GM23248 (cell line): ENCODE measurements at regions not wholly inside any gene's neighbourhood (a gene's known extent, or its start where the extent isn't known, plus 50 kb on each side); places are given as distances from the start of the nearest gene placed in this dataset.

Source experiments
- DNase-seq: peaks from one replicate; pipeline ENCODE4 v3.0.0-alpha.2; 2015
- H2AFZ ChIP-seq: fragments of 200-600 bp; sonication (generic); 2 replicates; pipeline ENCODE4 v1.6.1; 2016; ENCODE audit warnings: antibody characterized with exemption
- H3F3A ChIP-seq: fragments of 200-600 bp; sonication (generic); 2 replicates; pipeline ENCODE4 v1.6.1; 2016; ENCODE audit warnings: mild to moderate bottlenecking, antibody characterized with exemption, mixed run types; ENCODE audit not compliant: insufficient read depth
- H3K27ac ChIP-seq: fragments of 200-600 bp; sonication (generic); 2 replicates; pipeline ENCODE4 v1.5.1; 2016; ENCODE audit warnings: mild to moderate bottlenecking
- H3K27me3 ChIP-seq: fragments of 200-600 bp; sonication (generic); replicated peaks from 2 replicates; pipeline ENCODE4 v1.6.1; 2016; ENCODE audit warnings: mild to moderate bottlenecking; ENCODE audit not compliant: insufficient read depth
- H3K36me3 ChIP-seq: fragments of 200-600 bp; sonication (generic); 2 replicates; pipeline ENCODE4 v1.6.1; 2016; ENCODE audit warnings: low read depth, mild to moderate bottlenecking
- H3K4me1 ChIP-seq: fragments of 200-600 bp; sonication (generic); 2 replicates; pipeline ENCODE4 v1.6.1; 2016; ENCODE audit warnings: mild to moderate bottlenecking; ENCODE audit not compliant: insufficient read depth
- H3K4me2 ChIP-seq: fragments of 200-600 bp; sonication (generic); one replicate; pipeline ENCODE4 v1.6.1; 2016; ENCODE audit warnings: mild to moderate bottlenecking; ENCODE audit not compliant: unreplicated experiment
- H3K4me3 ChIP-seq: fragments of 200-600 bp; sonication (generic); 2 replicates; pipeline ENCODE4 v1.5.1; 2016; ENCODE audit warnings: mild to moderate bottlenecking
- H3K79me2 ChIP-seq: fragments of 200-600 bp; sonication (generic); 2 replicates; pipeline ENCODE4 v1.6.1; 2016; ENCODE audit warnings: mild to moderate bottlenecking; ENCODE audit not compliant: insufficient read depth
- H3K9ac ChIP-seq: fragments of 200-600 bp; sonication (generic); 2 replicates; pipeline ENCODE4 v1.6.1; 2016; ENCODE audit warnings: mild to moderate bottlenecking
- H3K9me2 ChIP-seq: fragments of 200-600 bp; sonication (generic); 2 replicates; pipeline ENCODE4 v1.6.1; 2016; ENCODE audit warnings: mixed run types, mild to moderate bottlenecking, moderate library complexity; ENCODE audit not compliant: insufficient read depth
- H3K9me3 ChIP-seq: fragments of 200-600 bp; sonication (generic); one replicate; pipeline ENCODE4 v1.6.1; 2017; ENCODE audit warnings: low read depth
- H4K20me1 ChIP-seq: fragments of 200-600 bp; sonication (generic); 2 replicates; pipeline ENCODE4 v1.6.0; 2016; ENCODE audit not compliant: insufficient read depth
- EZH2 ChIP-seq: fragments of 200-600 bp; sonication (generic); IDR thresholded peaks from 2 replicates; pipeline ENCODE4 v1.6.1; 2018; ENCODE audit warnings: antibody characterized with exemption, mild to moderate bottlenecking; ENCODE audit not compliant: insufficient read depth, poor library complexity, severe bottlenecking
- EZH2phosphoT487 ChIP-seq: fragments of 200-600 bp; sonication (generic); IDR thresholded peaks from 2 replicates; pipeline ENCODE4 v1.6.1; 2018; ENCODE audit warnings: antibody characterized with exemption, moderate library complexity, mild to moderate bottlenecking, low read depth; ENCODE audit not compliant: insufficient read depth
- WGBS, 2 experiments: methylation state at CpG; one replicate each; pipeline ENCODE4 v1.1.6; 2015 to 2017; ENCODE audit warnings: low lambda C conversion rate in 2 of 2, low coverage in 1 of 2; ENCODE audit errors: missing lambda C conversion rate in 2 of 2; 5-methylcytosine and 5-hydroxymethylcytosine counted together
- in situ Hi-C: fragments of 300-500 bp; cut with MboI; formaldehyde crosslinking; loops from 2 replicates; pipeline ENCODE4 v1.15.0; 2020

DNA sequence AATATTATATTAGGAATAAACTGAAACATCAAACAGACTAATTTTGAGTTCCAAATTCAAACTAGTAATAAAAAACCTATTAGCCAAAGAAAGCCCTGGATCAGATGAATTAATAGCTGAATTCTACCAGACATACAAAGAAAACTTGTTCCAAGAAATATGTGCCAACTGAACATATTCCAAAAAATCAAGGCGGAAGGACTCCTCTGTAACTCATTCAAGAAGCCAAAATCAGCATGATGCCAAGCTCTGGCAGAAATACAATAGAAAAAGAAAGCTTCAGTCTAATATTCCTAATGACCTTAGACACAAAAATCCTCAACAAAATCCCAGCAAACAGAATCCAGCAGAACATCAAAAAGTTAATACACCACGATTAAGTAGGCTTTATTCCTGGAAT, 619.1 kb upstream of the COX7C start:
- 5 to 6% methylated on average over 2 of the region's 2 CpGs for WGBS, 2 experiments
- no peak overlapping the region for H2AFZ ChIP-seq
- DNase-seq: no peak
- no peaks in the 10 kb centered on the region for H3K9me3 ChIP-seq
- in situ Hi-C loops: no loop called here
- no peaks in the 10 kb centered on the region for H3K36me3 ChIP-seq
- TF ChIP-seq EZH2phosphoT487 (no peak), EZH2 (no peak)
- H4K20me1 ChIP-seq: no peaks in the 10 kb centered on the region
- H3K4me3 ChIP-seq: no peak overlapping the region
- H3K27ac ChIP-seq: no peak overlapping the region
- no peaks in the 10 kb centered on the region for H3F3A ChIP-seq
- H3K4me1 ChIP-seq: no peaks in the 10 kb centered on the region
- no peaks in the 10 kb centered on the region for H3K27me3 ChIP-seq
- H3K4me2 ChIP-seq: no peak overlapping the region
- no peaks in the 10 kb centered on the region for H3K79me2 ChIP-seq
- H3K9me2 ChIP-seq: no peaks in the 10 kb centered on the region
- H3K9ac ChIP-seq: no peak overlapping the region

DNA sequence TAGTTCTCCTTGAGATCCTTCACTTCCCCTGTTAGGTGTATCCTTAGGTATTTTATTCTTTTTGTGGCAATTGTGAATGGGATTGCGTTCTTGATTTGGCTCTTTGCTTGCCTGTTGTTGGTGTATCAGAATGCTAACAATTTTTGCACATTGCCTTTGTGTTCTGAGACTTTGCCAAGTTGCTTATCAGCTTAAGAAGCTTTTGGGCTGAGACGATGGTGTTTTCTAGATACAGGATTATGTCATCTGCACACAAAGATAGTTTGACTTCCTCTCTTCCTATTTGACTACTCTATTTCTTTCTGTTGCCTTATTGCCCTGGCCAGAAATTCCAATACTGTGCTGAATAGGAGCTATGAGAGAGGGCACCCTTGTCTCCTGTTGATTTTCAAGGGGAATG, 609.4 kb upstream of the COX7C start:
- 16 to 24% methylated on average over 2 of the region's 2 CpGs for WGBS, 2 experiments
- H3K4me1 ChIP-seq: no peaks in the 10 kb centered on the region
- H3K36me3 ChIP-seq: no peaks in the 10 kb centered on the region
- H3K9me2 ChIP-seq: no peaks in the 10 kb centered on the region
- H3K79me2 ChIP-seq: no peaks in the 10 kb centered on the region
- no peak overlapping the region for H3K4me2 ChIP-seq
- no peak overlapping the region for H3K27ac ChIP-seq
- in situ Hi-C loops: no loop called here
- no peaks in the 10 kb centered on the region for H4K20me1 ChIP-seq
- no peak overlapping the region for H3K4me3 ChIP-seq
- no peaks in the 10 kb centered on the region for H3K9me3 ChIP-seq
- H2AFZ ChIP-seq: no peak overlapping the region
- no peak for DNase-seq
- no peak for TF ChIP-seq EZH2phosphoT487
- no peak for TF ChIP-seq EZH2
- H3K27me3 ChIP-seq: no peaks in the 10 kb centered on the region
- no peak overlapping the region for H3K9ac ChIP-seq
- H3F3A ChIP-seq: no peaks in the 10 kb centered on the region

DNA sequence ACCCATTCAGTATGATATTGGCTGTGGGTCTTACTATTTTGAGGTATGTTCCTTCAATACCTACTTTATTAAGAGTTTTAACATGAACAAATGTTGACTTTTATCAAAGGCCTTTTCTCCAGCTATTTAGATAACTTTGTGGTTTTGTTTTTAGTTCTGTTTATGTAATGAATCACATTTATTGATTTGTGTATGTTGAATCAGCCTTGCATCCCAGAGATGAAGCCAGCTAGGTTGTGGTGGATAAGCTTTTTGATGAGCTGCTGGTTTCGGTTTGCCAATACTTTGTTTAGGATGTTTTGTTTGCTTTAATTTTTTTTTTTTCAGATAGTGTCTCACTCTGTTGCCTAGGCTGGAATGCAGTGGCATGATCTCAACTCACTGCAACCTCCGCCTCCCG, 609.0 kb upstream of the COX7C start:
- no peak overlapping the region for H3K4me3 ChIP-seq
- 45 to 55% methylated on average over 3 of the region's 3 CpGs for WGBS, 2 experiments
- TF ChIP-seq EZH2phosphoT487: no peak
- no peak for TF ChIP-seq EZH2
- H3K9me2 ChIP-seq: no peaks in the 10 kb centered on the region
- no peak overlapping the region for H2AFZ ChIP-seq
- no peaks in the 10 kb centered on the region for H3F3A ChIP-seq
- H3K4me2 ChIP-seq: no peak overlapping the region
- H3K9ac ChIP-seq: no peak overlapping the region
- H3K27me3 ChIP-seq: no peaks in the 10 kb centered on the region
- H3K36me3 ChIP-seq: no peaks in the 10 kb centered on the region
- H4K20me1 ChIP-seq: no peaks in the 10 kb centered on the region
- H3K27ac ChIP-seq: no peak overlapping the region
- in situ Hi-C loops: no loop called here
- no peaks in the 10 kb centered on the region for H3K4me1 ChIP-seq
- no peaks in the 10 kb centered on the region for H3K9me3 ChIP-seq
- no peaks in the 10 kb centered on the region for H3K79me2 ChIP-seq
- no peak for DNase-seq

DNA sequence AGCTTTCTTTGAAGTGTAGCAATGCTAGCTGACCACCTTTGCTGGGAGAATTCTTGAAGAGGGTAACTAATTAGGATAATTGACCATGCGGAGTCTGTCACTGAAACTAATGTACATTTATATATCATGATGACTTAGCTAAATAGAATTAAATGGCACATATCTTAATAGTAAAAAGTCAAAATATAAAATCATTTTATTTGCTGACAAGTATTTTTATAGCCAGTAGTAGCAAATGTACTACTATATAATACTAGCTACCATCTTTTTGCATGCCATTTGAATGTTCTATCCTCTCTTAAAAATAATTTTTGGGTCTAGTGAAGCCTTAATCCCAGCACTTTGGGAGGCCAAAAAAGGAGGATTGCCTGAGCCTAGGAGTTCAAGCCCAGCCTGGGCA, 605.8 kb upstream of the COX7C start:
- no peak overlapping the region for H3K9ac ChIP-seq
- TF ChIP-seq EZH2phosphoT487: no peak
- H3K27ac ChIP-seq: no peak overlapping the region
- no peaks in the 10 kb centered on the region for H3K27me3 ChIP-seq
- H3K79me2 ChIP-seq: no peaks in the 10 kb centered on the region
- DNase-seq: no peak
- H4K20me1 ChIP-seq: no peaks in the 10 kb centered on the region
- H3K9me2 ChIP-seq: no peaks in the 10 kb centered on the region
- WGBS, 2 experiments: 68 to 75% methylated on average over 1 of the region's 1 CpG
- no peaks in the 10 kb centered on the region for H3K9me3 ChIP-seq
- no peaks in the 10 kb centered on the region for H3K36me3 ChIP-seq
- in situ Hi-C loops: no loop called here
- no peaks in the 10 kb centered on the region for H3K4me1 ChIP-seq
- no peaks in the 10 kb centered on the region for H3F3A ChIP-seq
- no peak overlapping the region for H3K4me3 ChIP-seq
- H3K4me2 ChIP-seq: no peak overlapping the region
- H2AFZ ChIP-seq: no peak overlapping the region

DNA sequence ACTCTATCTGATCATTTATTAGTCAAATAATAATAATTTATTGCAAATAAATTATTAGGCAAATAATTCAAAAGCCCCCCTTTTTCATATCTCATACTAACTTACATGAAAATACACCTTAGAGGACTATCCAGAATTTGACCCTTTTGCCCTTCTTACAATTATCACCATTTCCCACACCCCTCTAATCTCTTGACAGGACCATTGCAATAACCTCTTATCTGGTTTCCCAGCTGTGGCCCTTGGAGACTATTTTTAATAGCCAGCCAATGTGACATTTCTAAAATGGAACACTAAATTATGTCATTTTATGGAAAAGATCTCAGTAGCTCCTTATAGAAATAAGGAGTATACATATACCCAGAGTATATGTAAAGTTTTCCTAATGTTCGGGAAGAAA, 588.4 kb upstream of the COX7C start:
- no peak for TF ChIP-seq EZH2
- TF ChIP-seq EZH2phosphoT487: no peak
- in situ Hi-C loops: no loop called here
- H3K4me2 ChIP-seq: no peak overlapping the region
- WGBS, 2 experiments: 26 to 27% methylated on average over 1 of the region's 1 CpG
- no peak for DNase-seq
- H3K9me2 ChIP-seq: no peaks in the 10 kb centered on the region
- peaks cover 4% of the 10 kb centered on the region for H3K9me3 ChIP-seq
- no peak overlapping the region for H2AFZ ChIP-seq
- no peaks in the 10 kb centered on the region for H3K27me3 ChIP-seq
- no peaks in the 10 kb centered on the region for H3F3A ChIP-seq
- no peaks in the 10 kb centered on the region for H4K20me1 ChIP-seq
- no peaks in the 10 kb centered on the region for H3K4me1 ChIP-seq
- H3K4me3 ChIP-seq: no peak overlapping the region
- H3K27ac ChIP-seq: no peak overlapping the region
- H3K9ac ChIP-seq: no peak overlapping the region
- H3K79me2 ChIP-seq: no peaks in the 10 kb centered on the region
- no peaks in the 10 kb centered on the region for H3K36me3 ChIP-seq
